ENCODE measurements at regions not wholly inside any gene's neighbourhood (a gene's known extent, or its start where the extent isn't known, plus 50 kb on each side); places are given as distances from the start of the nearest gene placed in this dataset.

DNA sequence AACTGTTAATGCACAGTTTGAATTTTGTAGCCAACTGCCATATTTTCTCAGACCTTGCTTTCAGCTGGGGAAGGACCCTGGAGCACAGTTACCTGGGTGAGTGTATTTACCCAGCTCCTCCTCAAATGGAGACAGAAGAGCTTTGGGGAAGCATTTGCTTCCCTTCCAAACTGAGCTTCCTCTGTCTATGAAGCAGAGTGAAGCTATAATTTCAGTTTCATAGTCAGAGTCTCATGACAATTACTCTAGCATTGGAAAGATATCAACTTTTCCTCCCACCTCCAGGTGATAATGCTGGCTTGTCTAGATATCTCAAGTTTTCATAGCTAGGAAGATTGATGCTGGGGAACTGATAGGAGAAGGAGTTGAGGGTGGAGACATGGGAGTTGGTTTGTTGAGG is 406.4 kb upstream of the CLINT1 start:
- Histone ChIP-seq H3K4me3 (ENCODE audit: insufficient read depth in 1 of 2, low read depth in 1 of 2, low read length in 2 of 2) (no peak overlapping the region), H3K27ac (ENCODE audit: low read length, poor library complexity, severe bottlenecking) (no peak overlapping the region), H2BK120ac (ENCODE audit: low read depth, low read length) (no peak overlapping the region), H3K36me3 (ENCODE audit: control insufficient read depth in 1 of 2, insufficient read depth in 2 of 2, low read depth in 1 of 2, low read length in 2 of 2) (no peaks in the 10 kb centered on the region), H3K9ac (ENCODE audit: low read length) (no peak overlapping the region), H3K79me1 (replicated peaks; ENCODE audit: low read length, poor library complexity, severe bottlenecking) (no peaks in the 10 kb centered on the region), H3K4me1 (ENCODE audit: control insufficient read depth, insufficient read depth, low read depth, low read length) (no peaks in the 10 kb centered on the region), H3K4ac (ENCODE audit: low read depth in 1 of 2, low read length in 2 of 2) (no peak overlapping the region), H2AK5ac (ENCODE audit: low read length, severe bottlenecking) (no peak overlapping the region), H2AFZ (ENCODE audit: low read depth, low read length) (no peak overlapping the region), H4K8ac (ENCODE audit: low read length) (no peak overlapping the region), H3K27me3 (ENCODE audit: control insufficient read depth in 1 of 2, insufficient read depth in 1 of 2, low read length in 2 of 2) (no peaks in the 10 kb centered on the region), H3K14ac (ENCODE audit: low read length in 2 of 2) (no peak overlapping the region), H2BK12ac (ENCODE audit: low read length in 2 of 2) (no peak overlapping the region), H3K9me3 (ENCODE audit: control insufficient read depth, low read length) (peaks cover 12% of the 10 kb centered on the region), H3K18ac (ENCODE audit: low read depth in 1 of 2, low read length in 2 of 2) (no peak overlapping the region), H2BK5ac (ENCODE audit: low read depth, low read length, poor library complexity, severe bottlenecking) (no peak overlapping the region), H3K4me2 (ENCODE audit: low read length, poor library complexity, severe bottlenecking) (no peak overlapping the region), H3K23ac (ENCODE audit: low read length in 2 of 2) (no peak overlapping the region), H4K91ac (ENCODE audit: low read length) (no peak overlapping the region), H2BK15ac (ENCODE audit: low read depth, poor library complexity, severe bottlenecking) (no peak overlapping the region)
- no peak for DNase-seq

- no peaks in the 10 kb centered on the region for H3K36me3 ChIP-seq (ENCODE audit: control insufficient read depth in 1 of 2, insufficient read depth in 2 of 2, low read depth in 1 of 2, low read length in 2 of 2)
- H2AFZ ChIP-seq (ENCODE audit: low read depth, low read length) = no peak overlapping the region
- no peak overlapping the region for H2BK120ac ChIP-seq (ENCODE audit: low read depth, low read length)
- no peak overlapping the region for H3K23ac ChIP-seq (ENCODE audit: low read length in 2 of 2)
- H2BK12ac ChIP-seq (ENCODE audit: low read length in 2 of 2) = no peak overlapping the region
- no peak overlapping the region for H3K4ac ChIP-seq (ENCODE audit: low read depth in 1 of 2, low read length in 2 of 2)
- no peak for DNase-seq
- H4K91ac ChIP-seq (ENCODE audit: low read length) = no peak overlapping the region
- 90% methylated on average over 2 of the region's 2 CpGs for WGBS
- no peak overlapping the region for H2BK15ac ChIP-seq (ENCODE audit: low read depth, poor library complexity, severe bottlenecking)
- H3K27ac ChIP-seq (ENCODE audit: low read length, poor library complexity, severe bottlenecking) = no peak overlapping the region
- H2BK5ac ChIP-seq (ENCODE audit: low read depth, low read length, poor library complexity, severe bottlenecking) = no peak overlapping the region
- H3K18ac ChIP-seq (ENCODE audit: low read depth in 1 of 2, low read length in 2 of 2) = no peak overlapping the region
- no peaks in the 10 kb centered on the region for H3K27me3 ChIP-seq (ENCODE audit: control insufficient read depth in 1 of 2, insufficient read depth in 1 of 2, low read length in 2 of 2)
- no peaks in the 10 kb centered on the region for H3K79me1 ChIP-seq (replicated peaks; ENCODE audit: low read length, poor library complexity, severe bottlenecking)
- peaks cover 12% of the 10 kb centered on the region for H3K9me3 ChIP-seq (ENCODE audit: control insufficient read depth, low read length)
- no peaks in the 10 kb centered on the region for H3K4me1 ChIP-seq (ENCODE audit: control insufficient read depth, insufficient read depth, low read depth, low read length)
- H3K4me2 ChIP-seq (ENCODE audit: low read length, poor library complexity, severe bottlenecking) = no peak overlapping the region
- H2AK5ac ChIP-seq (ENCODE audit: low read length, severe bottlenecking) = no peak overlapping the region
- H3K14ac ChIP-seq (ENCODE audit: low read length in 2 of 2) = no peak overlapping the region
- H3K9ac ChIP-seq (ENCODE audit: low read length) = no peak overlapping the region
- H4K8ac ChIP-seq (ENCODE audit: low read length) = no peak overlapping the region
- no peak overlapping the region for H3K4me3 ChIP-seq (ENCODE audit: insufficient read depth in 1 of 2, low read depth in 1 of 2, low read length in 2 of 2)
These were observed 405.3 kb upstream of the CLINT1 start for GRCh38 chr5:158264264-158264663.

- H2BK120ac ChIP-seq (ENCODE audit: low read depth, low read length) = no peak overlapping the region
- H3K14ac ChIP-seq (ENCODE audit: low read length in 2 of 2) = no peak overlapping the region
- no peak overlapping the region for H2BK12ac ChIP-seq (ENCODE audit: low read length in 2 of 2)
- no peaks in the 10 kb centered on the region for H3K9me3 ChIP-seq (ENCODE audit: control insufficient read depth, low read length)
- H2BK5ac ChIP-seq (ENCODE audit: low read depth, low read length, poor library complexity, severe bottlenecking) = no peak overlapping the region
- no peak overlapping the region for H3K4me2 ChIP-seq (ENCODE audit: low read length, poor library complexity, severe bottlenecking)
- H4K91ac ChIP-seq (ENCODE audit: low read length) = no peak overlapping the region
- H3K23ac ChIP-seq (ENCODE audit: low read length in 2 of 2) = no peak overlapping the region
- no peak overlapping the region for H3K9ac ChIP-seq (ENCODE audit: low read length)
- no peak overlapping the region for H3K18ac ChIP-seq (ENCODE audit: low read depth in 1 of 2, low read length in 2 of 2)
- no peak overlapping the region for H4K8ac ChIP-seq (ENCODE audit: low read length)
- no peak overlapping the region for H2AFZ ChIP-seq (ENCODE audit: low read depth, low read length)
- H3K4me3 ChIP-seq (ENCODE audit: insufficient read depth in 1 of 2, low read depth in 1 of 2, low read length in 2 of 2) = no peak overlapping the region
- H3K27ac ChIP-seq (ENCODE audit: low read length, poor library complexity, severe bottlenecking) = no peak overlapping the region
- H3K27me3 ChIP-seq (ENCODE audit: control insufficient read depth in 1 of 2, insufficient read depth in 1 of 2, low read length in 2 of 2) = no peaks in the 10 kb centered on the region
- DNase-seq = no peak
- 81% methylated on average over 2 of the region's 3 CpGs for WGBS
- H3K79me1 ChIP-seq (replicated peaks; ENCODE audit: low read length, poor library complexity, severe bottlenecking) = no peaks in the 10 kb centered on the region
- H2BK15ac ChIP-seq (ENCODE audit: low read depth, poor library complexity, severe bottlenecking) = no peak overlapping the region
- no peak overlapping the region for H2AK5ac ChIP-seq (ENCODE audit: low read length, severe bottlenecking)
- H3K4ac ChIP-seq (ENCODE audit: low read depth in 1 of 2, low read length in 2 of 2) = no peak overlapping the region
- H3K36me3 ChIP-seq (ENCODE audit: control insufficient read depth in 1 of 2, insufficient read depth in 2 of 2, low read depth in 1 of 2, low read length in 2 of 2) = no peaks in the 10 kb centered on the region
- H3K4me1 ChIP-seq (ENCODE audit: control insufficient read depth, insufficient read depth, low read depth, low read length) = no peaks in the 10 kb centered on the region
These were observed 402.9 kb upstream of the CLINT1 start for GRCh38 chr5:158261674-158262367.

DNA sequence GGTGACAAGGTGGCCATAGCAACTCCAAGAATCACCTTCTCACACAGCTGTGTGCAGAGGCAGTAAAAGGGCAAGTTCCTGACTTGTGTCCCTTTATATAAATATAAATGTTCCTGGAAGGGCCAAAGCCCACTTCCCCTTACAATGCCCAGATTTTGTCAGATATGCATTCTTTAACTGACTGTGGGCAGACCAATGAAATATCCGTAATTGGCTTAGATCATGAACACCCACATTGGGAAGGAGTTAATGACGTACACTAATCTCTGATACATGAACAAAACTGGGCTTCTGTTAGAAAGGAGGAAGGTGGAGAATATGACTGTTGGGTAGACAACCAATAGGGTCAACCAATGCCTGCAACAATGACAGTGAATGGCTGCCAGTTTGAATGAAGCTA is 397.2 kb upstream of the CLINT1 start:
- no peak overlapping the region for H3K4ac ChIP-seq (ENCODE audit: low read depth in 1 of 2, low read length in 2 of 2)

More for the DNA sequence above, 397.2 kb upstream of the CLINT1 start:
- Histone ChIP-seq H3K4me1 (ENCODE audit: control insufficient read depth, insufficient read depth, low read depth, low read length) (no peaks in the 10 kb centered on the region), H2AFZ (ENCODE audit: low read depth, low read length) (no peak overlapping the region), H2BK5ac (ENCODE audit: low read depth, low read length, poor library complexity, severe bottlenecking) (no peak overlapping the region), H3K18ac (ENCODE audit: low read depth in 1 of 2, low read length in 2 of 2) (no peak overlapping the region), H2BK120ac (ENCODE audit: low read depth, low read length) (no peak overlapping the region), H3K36me3 (ENCODE audit: control insufficient read depth in 1 of 2, insufficient read depth in 2 of 2, low read depth in 1 of 2, low read length in 2 of 2) (no peaks in the 10 kb centered on the region), H2BK15ac (ENCODE audit: low read depth, poor library complexity, severe bottlenecking) (no peak overlapping the region), H4K8ac (ENCODE audit: low read length) (no peak overlapping the region), H3K23ac (ENCODE audit: low read length in 2 of 2) (no peak overlapping the region), H3K4me3 (ENCODE audit: insufficient read depth in 1 of 2, low read depth in 1 of 2, low read length in 2 of 2) (no peak overlapping the region), H4K91ac (ENCODE audit: low read length) (no peak overlapping the region), H3K9ac (ENCODE audit: low read length) (no peak overlapping the region), H3K4me2 (ENCODE audit: low read length, poor library complexity, severe bottlenecking) (no peak overlapping the region), H3K79me1 (replicated peaks; ENCODE audit: low read length, poor library complexity, severe bottlenecking) (no peaks in the 10 kb centered on the region), H3K27ac (ENCODE audit: low read length, poor library complexity, severe bottlenecking) (no peak overlapping the region), H3K9me3 (ENCODE audit: control insufficient read depth, low read length) (no peaks in the 10 kb centered on the region), H3K27me3 (ENCODE audit: control insufficient read depth in 1 of 2, insufficient read depth in 1 of 2, low read length in 2 of 2) (no peaks in the 10 kb centered on the region), H2AK5ac (ENCODE audit: low read length, severe bottlenecking) (no peak overlapping the region), H2BK12ac (ENCODE audit: low read length in 2 of 2) (no peak overlapping the region), H3K14ac (ENCODE audit: low read length in 2 of 2) (no peak overlapping the region)
- 95% methylated on average over 2 of the region's 2 CpGs for WGBS
- no peak for DNase-seq

All from mesenchymal stem cell (in vitro differentiated cells and primary cell).